Neural progenitor cell (in vitro differentiated cells): ENCODE measurements at regions not wholly inside any gene's neighbourhood (a gene's known extent, or its start where the extent isn't known, plus 50 kb on each side); places are given as distances from the start of the nearest gene placed in this dataset.
A peak's percentile ranks its signal among the peaks of the same experiment; 100 is the strongest.

Source experiments
- DNase-seq: peaks from one replicate; pipeline ENCODE4 v3.0.0-alpha.2; 2016; ENCODE audit warnings: low spot score
- H2AFZ ChIP-seq: fragments of 200-600 bp; sonication (generic); replicated peaks from 2 replicates; pipeline ENCODE4 v1.6.1; 2016; ENCODE audit warnings: antibody characterized with exemption
- H3F3A ChIP-seq: fragments of 200-600 bp; sonication (generic); 2 replicates; pipeline ENCODE4 v1.6.1; 2016; ENCODE audit warnings: antibody characterized with exemption, low read depth
- H3K27ac ChIP-seq: fragments of 200-600 bp; sonication (generic); 2 replicates; pipeline ENCODE4 v1.5.1; 2016; ENCODE audit warnings: mild to moderate bottlenecking
- H3K27me3 ChIP-seq: fragments of 200-600 bp; sonication (generic); 2 replicates; pipeline ENCODE4 v1.6.1; 2016; ENCODE audit warnings: mild to moderate bottlenecking, moderate library complexity
- H3K36me3 ChIP-seq: fragments of 200-600 bp; sonication (generic); 2 replicates; pipeline ENCODE4 v1.5.1; 2016
- H3K4me1 ChIP-seq: fragments of 200-600 bp; sonication (generic); 2 replicates; pipeline ENCODE4 v1.6.1; 2016; ENCODE audit warnings: mixed run types
- H3K4me2 ChIP-seq: fragments of 200-600 bp; sonication (generic); 2 replicates; pipeline ENCODE4 v1.6.1; 2016
- H3K4me3 ChIP-seq: fragments of 200-600 bp; sonication (generic); 2 replicates; pipeline ENCODE4 v1.5.1; 2016
- H3K79me2 ChIP-seq: fragments of 200-600 bp; sonication (generic); 2 replicates; pipeline ENCODE4 v1.6.1; 2016; ENCODE audit warnings: low read depth
- H3K9ac ChIP-seq: fragments of 200-600 bp; sonication (generic); 2 replicates; pipeline ENCODE4 v1.6.1; 2016
- H3K9me3 ChIP-seq: fragments of 200-600 bp; sonication (generic); 2 replicates; pipeline ENCODE4 v1.5.1; 2016; ENCODE audit warnings: low read depth
- H4K20me1 ChIP-seq: fragments of 200-600 bp; sonication (generic); 2 replicates; pipeline ENCODE4 v1.6.1; 2016; ENCODE audit warnings: low read depth
- H3K27ac Mint-ChIP-seq: 3 replicates; pipeline ENCODE4 v1.8.0; 2021; ENCODE audit warnings: mixed read lengths
- H3K27me3 Mint-ChIP-seq: 2 replicates; pipeline ENCODE4 v1.8.0; 2022; ENCODE audit warnings: low read depth, mild to moderate bottlenecking, inconsistent platforms, moderate library complexity, mixed read lengths; ENCODE audit not compliant: insufficient read depth
- H3K36me3 Mint-ChIP-seq: 3 replicates; pipeline ENCODE4 v1.8.0; 2021; ENCODE audit warnings: mixed read lengths
- H3K4me1 Mint-ChIP-seq: 3 replicates; pipeline ENCODE4 v1.8.0; 2021; ENCODE audit warnings: mixed read lengths
- H3K4me3 Mint-ChIP-seq: 3 replicates; pipeline ENCODE4 v1.8.0; 2021; ENCODE audit warnings: mild to moderate bottlenecking, moderate library complexity, mixed read lengths
- H3K9me3 Mint-ChIP-seq: 3 replicates; pipeline ENCODE4 v1.8.0; 2020; ENCODE audit warnings: mixed read lengths
- CTCF ChIP-seq: fragments of 200-600 bp; sonication (generic); IDR thresholded peaks from 2 replicates; pipeline ENCODE4 v1.5.1; 2017; ENCODE audit warnings: antibody characterized with exemption, mild to moderate bottlenecking
- EZH2 ChIP-seq: fragments of 200-600 bp; sonication (generic); IDR thresholded peaks from 2 replicates; pipeline ENCODE4 v1.6.1; 2017; ENCODE audit warnings: antibody characterized with exemption, mild to moderate bottlenecking, moderate library complexity
- EZH2phosphoT487 ChIP-seq: fragments of 200-600 bp; sonication (generic); IDR thresholded peaks from 2 replicates; pipeline ENCODE4 v1.6.1; 2017; ENCODE audit warnings: antibody characterized with exemption

- no peak overlapping the region for H3K4me2 ChIP-seq
- no peaks in the 10 kb centered on the region for H3F3A ChIP-seq
- no peaks in the 10 kb centered on the region for H3K4me1 Mint-ChIP-seq
- H3K79me2 ChIP-seq, result no peaks in the 10 kb centered on the region
- H3K36me3 Mint-ChIP-seq, result no peaks in the 10 kb centered on the region
- no peaks in the 10 kb centered on the region for H3K36me3 ChIP-seq
- no peak overlapping the region for H2AFZ ChIP-seq
- no peaks in the 10 kb centered on the region for H4K20me1 ChIP-seq
- H3K27ac ChIP-seq, result no peak overlapping the region
- no peaks in the 10 kb centered on the region for H3K9me3 ChIP-seq
- no peak overlapping the region for H3K27ac Mint-ChIP-seq
- H3K9me3 Mint-ChIP-seq, result peaks cover 2% of the 10 kb centered on the region
- no peak for DNase-seq
- TF ChIP-seq EZH2 (no peak), EZH2phosphoT487 (no peak), CTCF (no peak)
- H3K27me3 Mint-ChIP-seq, result peaks cover 5% of the 10 kb centered on the region
- no peak overlapping the region for H3K4me3 ChIP-seq
- H3K4me1 ChIP-seq, result no peaks in the 10 kb centered on the region
- no peaks in the 10 kb centered on the region for H3K27me3 ChIP-seq
- no peak overlapping the region for H3K9ac ChIP-seq
- H3K4me3 Mint-ChIP-seq, result no peak overlapping the region
These were observed 123.0 kb downstream of the FSCB start for GRCh38 chr14:44384093-44384492.

GRCh38 chr14:44383636-44384035 lies 123.4 kb downstream of the FSCB start:
- Histone ChIP-seq H3K27me3 (no peaks in the 10 kb centered on the region), H3K9me3 (no peaks in the 10 kb centered on the region), H3K4me2 (no peak overlapping the region), H3K79me2 (no peaks in the 10 kb centered on the region), H3K36me3 (no peaks in the 10 kb centered on the region), H4K20me1 (no peaks in the 10 kb centered on the region), H3K27ac (no peak overlapping the region), H3K9ac (no peak overlapping the region), H3F3A (no peaks in the 10 kb centered on the region), H2AFZ (no peak overlapping the region), H3K4me1 (no peaks in the 10 kb centered on the region), H3K4me3 (no peak overlapping the region)
- Mint-ChIP-seq H3K9me3 (peaks cover 2% of the 10 kb centered on the region), H3K27ac (no peak overlapping the region), H3K27me3 (peaks cover 5% of the 10 kb centered on the region), H3K4me1 (no peaks in the 10 kb centered on the region), H3K4me3 (no peak overlapping the region), H3K36me3 (no peaks in the 10 kb centered on the region)
- no peak for TF ChIP-seq CTCF
- TF ChIP-seq EZH2phosphoT487, result no peak
- no peak for TF ChIP-seq EZH2
- DNase-seq, result no peak

GRCh38 chr14:44379292-44379977 lies 127.6 kb downstream of the FSCB start:
- DNase-seq, result no peak
- Histone ChIP-seq H3K9me3 (peaks cover 9% of the 10 kb centered on the region), H3K27me3 (no peaks in the 10 kb centered on the region), H3K4me3 (no peak overlapping the region), H3K79me2 (no peaks in the 10 kb centered on the region), H2AFZ (peak overlapping the region; percentile 39), H3K27ac (no peak overlapping the region), H3F3A (no peaks in the 10 kb centered on the region), H3K36me3 (no peaks in the 10 kb centered on the region), H4K20me1 (no peaks in the 10 kb centered on the region), H3K4me1 (no peaks in the 10 kb centered on the region), H3K4me2 (no peak overlapping the region), H3K9ac (no peak overlapping the region)
- no peak overlapping the region for H3K4me3 Mint-ChIP-seq
- peaks cover 29% of the 10 kb centered on the region for H3K9me3 Mint-ChIP-seq
- no peaks in the 10 kb centered on the region for H3K36me3 Mint-ChIP-seq
- no peak overlapping the region for H3K27ac Mint-ChIP-seq
- TF ChIP-seq EZH2 (no peak), EZH2phosphoT487 (no peak), CTCF (no peak)
- H3K4me1 Mint-ChIP-seq, result no peaks in the 10 kb centered on the region
- H3K27me3 Mint-ChIP-seq, result peaks cover 7% of the 10 kb centered on the region
